MM.1S (cell line): ENCODE measurements at regions not wholly inside any gene's neighbourhood (a gene's known extent, or its start where the extent isn't known, plus 50 kb on each side); places are given as distances from the start of the nearest gene placed in this dataset.

ENCODE experiments used
- DNase-seq: peaks from one replicate; pipeline ENCODE4 v3.0.0-alpha.2; 2015
- H2AFZ ChIP-seq: fragments of 300-600 bp; sonication (generic); 2 replicates; pipeline ENCODE4 v1.6.0; 2016; ENCODE audit warnings: antibody characterized with exemption, low read length
- H3F3A ChIP-seq: fragments of 300-600 bp; sonication (generic); 2 replicates; pipeline ENCODE4 v1.6.1; 2016; ENCODE audit warnings: mild to moderate bottlenecking, antibody characterized with exemption, low read length, moderate library complexity, mixed read lengths; ENCODE audit not compliant: insufficient read depth
- H3K27ac ChIP-seq: fragments of 300-600 bp; sonication (generic); 2 replicates; pipeline ENCODE4 v1.5.1; 2016; ENCODE audit warnings: mild to moderate bottlenecking, low read length
- H3K27me3 ChIP-seq: fragments of 300-600 bp; sonication (generic); replicated peaks from 2 replicates; pipeline ENCODE4 v1.6.0; 2016; ENCODE audit warnings: low read length; ENCODE audit not compliant: insufficient read depth
- H3K36me3 ChIP-seq: fragments of 300-600 bp; sonication (generic); replicated peaks from 2 replicates; pipeline ENCODE4 v1.6.1; 2016; ENCODE audit warnings: mild to moderate bottlenecking, low read length, mixed read lengths; ENCODE audit not compliant: insufficient read depth
- H3K4me1 ChIP-seq: fragments of 300-600 bp; sonication (generic); 2 replicates; pipeline ENCODE4 v1.6.1; 2016; ENCODE audit warnings: low read length, mixed read lengths
- H3K4me2 ChIP-seq: fragments of 300-600 bp; sonication (generic); 2 replicates; pipeline ENCODE4 v1.6.0; 2016; ENCODE audit warnings: low read depth, low read length
- H3K4me3 ChIP-seq: fragments of 300-600 bp; sonication (generic); 2 replicates; pipeline ENCODE4 v1.5.1; 2016; ENCODE audit warnings: low read length, mixed read lengths
- H3K79me2 ChIP-seq: fragments of 300-600 bp; sonication (generic); 2 replicates; pipeline ENCODE4 v1.6.1; 2016; ENCODE audit warnings: mixed run types, low read length, mixed read lengths
- H3K9ac ChIP-seq: fragments of 300-600 bp; sonication (generic); 2 replicates; pipeline ENCODE4 v1.6.1; 2016; ENCODE audit warnings: low read length, mixed read lengths
- H3K9me2 ChIP-seq: fragments of 300-600 bp; sonication (generic); replicated peaks from 2 replicates; pipeline ENCODE4 v1.6.1; 2016; ENCODE audit warnings: mild to moderate bottlenecking, low read length, mixed read lengths; ENCODE audit not compliant: insufficient read depth
- H3K9me3 ChIP-seq: fragments of 300-600 bp; sonication (generic); replicated peaks from 2 replicates; pipeline ENCODE4 v1.6.1; 2016; ENCODE audit warnings: mild to moderate bottlenecking, low read length, mixed read lengths; ENCODE audit not compliant: insufficient read depth
- H4K20me1 ChIP-seq: fragments of 300-600 bp; sonication (generic); 2 replicates; pipeline ENCODE4 v1.6.1; 2016; ENCODE audit warnings: mild to moderate bottlenecking, low read length, moderate library complexity, mixed read lengths; ENCODE audit not compliant: insufficient read depth
- CTCF ChIP-seq: fragments of 300-600 bp; sonication (generic); IDR thresholded peaks from 2 replicates; pipeline ENCODE4 v1.5.1; 2016; ENCODE audit warnings: antibody characterized with exemption, low read length, mixed read lengths
- EZH2 ChIP-seq: fragments of 300-600 bp; sonication (generic); optimal IDR thresholded peaks from 2 replicates; pipeline ENCODE3; 2017; ENCODE audit warnings: low read depth, mild to moderate bottlenecking, antibody characterized with exemption, low read length, mixed read lengths
- EZH2phosphoT487 ChIP-seq: fragments of 300-600 bp; sonication (generic); IDR thresholded peaks from 2 replicates; pipeline ENCODE4 v1.6.1; 2018; ENCODE audit warnings: antibody characterized with exemption, low read length

- no peak overlapping the region for H3K4me2 ChIP-seq
- no peaks in the 10 kb centered on the region for H4K20me1 ChIP-seq
- no peak overlapping the region for H3K4me3 ChIP-seq
- H3K79me2 ChIP-seq: no peaks in the 10 kb centered on the region
- no peaks in the 10 kb centered on the region for H3K9me2 ChIP-seq
- no peak for TF ChIP-seq EZH2phosphoT487
- no peak for TF ChIP-seq EZH2
- TF ChIP-seq CTCF: no peak
- no peaks in the 10 kb centered on the region for H3F3A ChIP-seq
- H3K9me3 ChIP-seq: no peaks in the 10 kb centered on the region
- DNase-seq: no peak
- no peak overlapping the region for H3K9ac ChIP-seq
- no peak overlapping the region for H3K27ac ChIP-seq
- H2AFZ ChIP-seq: no peak overlapping the region
- peaks cover 6% of the 10 kb centered on the region; the same call in 1 of the 2 replicates for H3K4me1 ChIP-seq
- no peaks in the 10 kb centered on the region for H3K36me3 ChIP-seq
- H3K27me3 ChIP-seq: no peaks in the 10 kb centered on the region
Observed at GRCh38 chr3:69688400-69688799, 50.9 kb upstream of the MITF start.

GRCh38 chr3:69687641-69688040, 51.6 kb upstream of the MITF start:
- Histone ChIP-seq H3K9ac (no peak overlapping the region), H3K4me2 (no peak overlapping the region), H4K20me1 (no peaks in the 10 kb centered on the region), H3K79me2 (no peaks in the 10 kb centered on the region), H3K9me3 (no peaks in the 10 kb centered on the region), H3K27me3 (no peaks in the 10 kb centered on the region), H2AFZ (no peak overlapping the region), H3K36me3 (no peaks in the 10 kb centered on the region), H3K4me3 (no peak overlapping the region), H3K4me1 (peaks cover 6% of the 10 kb centered on the region; the same call in 1 of the 2 replicates), H3F3A (no peaks in the 10 kb centered on the region), H3K9me2 (no peaks in the 10 kb centered on the region), H3K27ac (no peak overlapping the region)
- TF ChIP-seq EZH2phosphoT487: no peak
- no peak for TF ChIP-seq CTCF
- TF ChIP-seq EZH2: no peak
- DNase-seq: no peak

GRCh38 chr3:69686056-69686455, 53.2 kb upstream of the MITF start:
- Histone ChIP-seq H3K79me2 (no peaks in the 10 kb centered on the region), H3K9me2 (no peaks in the 10 kb centered on the region), H3K27me3 (no peaks in the 10 kb centered on the region), H3K4me3 (no peak overlapping the region), H2AFZ (no peak overlapping the region), H3K4me2 (no peak overlapping the region), H3K36me3 (no peaks in the 10 kb centered on the region), H4K20me1 (no peaks in the 10 kb centered on the region), H3K9ac (no peak overlapping the region), H3F3A (no peaks in the 10 kb centered on the region), H3K4me1 (peaks cover 6% of the 10 kb centered on the region; the same call in 1 of the 2 replicates), H3K27ac (no peak overlapping the region), H3K9me3 (no peaks in the 10 kb centered on the region)
- no peak for TF ChIP-seq CTCF
- TF ChIP-seq EZH2: no peak
- no peak for TF ChIP-seq EZH2phosphoT487
- no peak for DNase-seq
